HG03196 (cell line): ENCODE measurements at regions not wholly inside any gene's neighbourhood (a gene's known extent, or its start where the extent isn't known, plus 50 kb on each side); places are given as distances from the start of the nearest gene placed in this dataset.
"Not testable (repeated sequence)": the region's sequence is repeated elsewhere in the genome, so short reads cannot be mapped to it uniquely, and the experiment has no call there.

Source experiments
- ATAC-seq: cut with Tn5 transposase; IDR thresholded peaks from one replicate; pipeline ENCODE4 v1.9.1; 2021; ENCODE audit not compliant: unreplicated experiment

DNA sequence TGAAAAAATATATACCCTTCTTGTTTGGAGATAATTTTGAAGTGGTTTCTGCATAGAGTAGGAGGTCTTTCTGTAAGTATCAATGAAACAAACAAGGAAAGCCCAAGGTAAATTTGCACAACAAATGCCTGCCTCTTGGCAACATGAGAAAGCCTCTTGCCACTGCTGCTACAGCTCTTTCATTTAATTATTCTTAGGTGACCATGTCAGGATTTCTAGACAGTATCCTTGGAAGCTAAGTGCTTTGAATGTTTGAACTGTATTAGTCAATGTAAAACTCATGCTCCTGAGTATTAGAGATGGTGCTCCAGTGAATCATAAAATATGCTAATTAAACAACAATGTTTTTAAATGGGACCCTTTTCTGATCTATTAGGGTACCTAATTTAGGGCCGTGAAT, 81.2 kb upstream of the ITGB1 start:
- no peak for ATAC-seq

DNA sequence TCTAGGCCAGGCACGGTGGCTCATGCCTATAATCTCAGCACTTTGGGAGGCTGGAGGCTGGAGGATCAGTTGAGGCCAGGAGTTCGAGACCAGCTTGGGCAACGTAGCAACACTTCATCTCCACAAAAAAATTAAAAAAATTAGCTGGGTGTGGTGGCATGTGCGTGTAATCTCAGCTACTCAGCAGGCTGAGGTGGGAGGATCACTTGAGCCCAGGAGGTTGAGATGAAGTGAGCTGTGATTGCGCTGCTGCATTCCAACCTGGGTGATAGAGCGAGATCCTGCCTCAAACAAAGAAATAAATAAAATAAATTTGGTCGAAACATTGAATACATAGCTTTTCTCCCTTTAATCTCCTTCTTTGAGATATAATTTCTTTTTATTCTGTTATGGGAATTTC, 80.6 kb upstream of the ITGB1 start:
- no peak for ATAC-seq

- ATAC-seq = no peak
Measured at GRCh38 chr10:33037726-33038125, 79.7 kb upstream of the ITGB1 start.

DNA sequence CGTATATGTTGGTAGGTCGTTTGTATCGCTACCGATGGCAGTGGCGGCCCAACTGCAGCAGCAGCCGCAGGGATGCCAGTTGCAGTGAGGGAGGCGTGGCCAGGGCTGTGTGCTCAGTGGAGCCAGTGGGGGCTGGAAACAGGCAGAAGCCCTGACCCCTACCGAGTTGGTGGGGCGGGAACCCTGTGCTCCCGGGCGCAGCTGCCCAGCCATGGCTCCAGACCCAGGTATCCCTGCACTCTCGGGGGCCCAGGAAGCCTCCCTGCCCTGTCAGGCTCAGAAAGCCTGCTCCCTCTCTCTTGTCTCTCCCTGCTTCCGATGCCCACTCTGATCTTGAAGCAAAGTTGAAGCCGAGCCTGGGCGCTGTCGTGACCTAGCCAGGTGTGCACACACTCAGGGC, 78.6 kb upstream of the ITGB1 start:
- ATAC-seq = no peak

GRCh38 chr10:33035411-33035810, 77.4 kb upstream of the ITGB1 start:
- ATAC-seq = no peak

DNA sequence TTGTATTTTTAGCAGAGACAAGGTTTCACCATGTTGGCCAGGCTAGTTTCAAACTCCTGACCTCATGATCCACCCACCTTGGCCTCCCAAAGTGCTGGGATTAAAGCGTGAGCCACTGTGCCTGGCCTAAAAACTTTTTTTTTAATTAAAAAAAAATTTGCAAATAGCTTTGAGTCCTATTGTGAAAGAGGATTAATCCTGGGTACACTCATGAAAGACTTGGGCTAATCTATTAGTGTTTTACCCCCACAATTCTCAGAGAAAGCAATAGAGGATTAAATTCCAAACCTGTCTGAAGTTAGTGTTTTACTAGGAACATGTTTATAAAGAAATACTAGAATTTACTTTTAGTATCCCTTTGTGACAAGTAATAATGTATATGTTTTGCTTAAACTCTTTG, 76.9 kb upstream of the ITGB1 start:
- no peak for ATAC-seq

DNA sequence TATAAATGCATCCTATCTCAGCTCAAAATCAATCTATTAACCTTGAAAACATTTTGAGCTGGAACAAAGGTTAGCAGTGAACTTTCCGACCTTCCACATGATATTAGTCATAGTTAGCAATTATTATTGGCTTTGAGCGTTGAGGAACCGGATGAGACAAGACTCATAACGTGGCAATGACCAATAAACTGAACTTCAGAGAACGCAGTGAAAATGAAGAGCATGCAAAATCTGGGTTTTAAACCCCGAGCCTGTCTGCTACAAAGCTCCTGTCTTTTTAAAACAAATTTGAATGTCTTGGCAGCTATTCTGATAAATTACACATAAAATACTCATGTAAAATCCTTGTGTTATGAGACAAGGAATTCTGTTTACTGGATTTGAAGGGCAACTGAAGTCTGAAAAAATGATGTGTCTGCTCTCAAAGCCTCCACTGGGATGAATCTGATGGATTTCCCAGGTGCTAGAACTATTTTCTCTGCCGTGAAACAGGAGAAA, 74.7 kb upstream of the ITGB1 start:
- ATAC-seq = no peak

DNA sequence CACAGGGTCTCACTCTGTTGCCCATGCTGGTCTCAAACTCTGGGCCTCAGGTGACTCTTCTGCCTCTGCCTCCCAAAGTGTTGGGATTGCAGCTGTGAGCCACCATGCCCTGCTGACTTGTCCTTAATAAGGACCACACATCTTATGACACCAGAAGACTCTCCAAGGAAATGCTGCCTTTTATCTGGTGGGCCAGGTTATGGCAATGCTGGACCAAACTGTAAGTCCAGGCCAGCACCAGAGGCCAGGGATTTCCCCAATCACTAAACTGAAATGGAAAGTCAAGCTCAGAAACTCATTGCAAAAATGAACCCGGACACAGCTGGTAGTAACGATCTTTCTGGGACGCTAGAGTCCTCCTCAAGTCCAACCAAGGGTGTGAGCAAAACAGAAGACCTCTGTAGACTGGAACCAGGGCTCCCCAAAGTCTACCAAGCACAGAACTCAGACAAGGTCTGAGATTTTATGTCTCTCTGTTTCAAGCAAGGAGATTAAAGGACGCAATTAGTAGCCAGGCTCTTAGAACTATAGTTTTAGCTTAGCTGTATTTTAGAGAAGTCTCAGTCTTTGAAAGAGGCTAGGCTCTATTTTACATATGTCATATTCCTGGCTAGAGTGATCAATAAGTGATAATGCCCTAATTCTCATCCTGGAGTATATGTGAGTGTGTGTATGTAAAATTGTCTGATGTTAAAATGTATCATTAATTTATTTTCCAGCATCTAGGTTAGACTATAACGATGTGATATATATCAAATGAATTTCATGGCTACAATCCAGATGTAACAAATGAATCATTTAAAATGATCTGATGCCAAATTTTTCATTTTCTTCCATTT, 74.0 kb upstream of the ITGB1 start:
- ATAC-seq = no peak

DNA sequence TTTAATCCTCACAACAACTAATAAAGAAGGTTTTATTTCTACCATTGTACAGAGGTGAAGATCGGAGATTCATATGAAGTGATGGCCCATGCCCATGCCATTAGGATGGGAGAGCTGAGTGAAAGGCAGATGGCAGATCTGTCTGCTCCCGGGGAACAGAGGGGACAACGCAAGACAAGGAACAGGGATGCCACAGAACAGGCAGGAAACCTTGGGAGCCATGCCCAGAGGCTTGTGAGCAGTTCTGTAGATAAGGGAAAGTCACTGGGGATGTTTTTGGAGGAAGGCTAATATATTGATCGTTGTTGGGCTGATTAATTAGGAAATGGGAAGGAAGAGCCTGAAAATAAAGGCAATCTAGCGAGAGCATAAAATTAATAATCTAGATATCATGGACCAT, 73.1 kb upstream of the ITGB1 start:
- ATAC-seq = no peak

GRCh38 chr10:33028515-33028914, 70.5 kb upstream of the ITGB1 start:
- ATAC-seq = not testable (repeated sequence)

DNA sequence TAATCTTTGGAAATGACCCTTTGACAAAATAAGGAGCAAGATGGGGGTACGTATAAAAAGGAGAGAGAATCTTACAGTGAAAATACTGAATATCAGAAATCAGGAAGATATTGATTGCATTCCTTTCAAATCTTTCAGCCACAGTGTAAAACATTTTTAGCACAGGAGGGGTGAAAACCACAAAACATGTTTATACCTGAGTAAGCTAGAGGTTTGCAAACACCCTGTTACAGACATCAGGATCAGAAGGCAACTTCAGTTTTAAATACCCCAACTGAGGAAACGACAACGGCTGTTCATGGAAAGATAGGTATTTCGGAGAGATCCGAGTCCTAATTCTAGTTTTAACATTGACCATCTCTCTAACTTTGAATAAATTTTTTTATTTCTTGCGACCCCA, 69.1 kb upstream of the ITGB1 start:
- ATAC-seq = no peak

DNA sequence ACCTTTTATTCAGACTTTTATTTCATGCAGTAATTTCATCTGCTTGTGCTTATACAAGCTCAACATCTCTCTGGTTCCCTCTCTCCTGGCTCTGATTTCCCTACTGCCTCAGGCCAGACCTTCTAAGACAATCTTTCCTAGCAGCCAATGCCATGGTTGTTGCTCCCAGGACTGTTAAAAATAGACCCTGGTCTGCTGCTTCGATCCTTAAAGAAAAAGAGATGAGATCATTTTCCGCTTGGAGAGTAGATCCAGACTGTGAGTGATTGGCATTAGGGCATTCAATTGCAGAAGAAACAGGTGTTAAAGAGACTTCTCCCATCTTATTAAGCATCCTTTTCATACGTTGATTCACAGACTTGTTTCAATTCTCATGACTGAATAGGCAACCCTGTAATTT, 68.4 kb upstream of the ITGB1 start:
- no peak for ATAC-seq

DNA sequence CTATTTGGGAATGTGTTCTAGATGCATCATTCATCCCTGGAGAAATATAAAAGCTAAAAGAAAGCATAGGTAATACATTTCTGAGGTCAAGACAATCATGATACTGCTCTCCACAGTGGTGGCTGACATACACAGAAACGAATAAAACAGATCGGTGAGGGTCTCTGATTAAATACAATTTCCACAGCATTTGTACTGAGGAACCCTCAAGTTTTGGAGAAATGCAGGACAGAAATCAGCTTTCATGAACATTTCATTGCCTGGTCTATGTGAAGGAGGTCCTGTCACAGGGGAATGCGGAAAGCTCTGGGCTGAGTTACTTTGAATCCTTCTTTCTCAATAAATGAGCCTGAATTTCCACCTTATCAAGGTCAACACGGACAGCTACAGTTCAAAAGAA, 67.9 kb upstream of the ITGB1 start:
- ATAC-seq = no peak

DNA sequence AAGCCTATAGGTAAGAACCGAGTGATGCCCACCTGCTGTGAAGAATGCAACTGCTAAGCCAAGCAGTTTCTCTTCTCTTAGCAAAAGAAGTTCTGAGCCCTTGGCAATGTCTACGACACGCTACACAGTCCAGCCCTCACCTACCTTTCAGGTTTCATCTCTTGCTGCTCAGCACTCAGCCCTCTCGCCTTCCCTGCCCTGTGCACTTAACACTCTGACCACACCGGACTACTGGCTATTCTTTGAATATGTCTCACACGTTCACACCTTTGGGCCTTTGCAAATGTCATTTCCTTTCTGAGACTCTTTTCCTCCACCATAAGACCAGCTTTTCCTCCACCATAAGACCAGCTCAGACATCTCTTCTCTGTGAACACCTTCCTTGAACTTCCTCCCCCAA, 67.0 kb upstream of the ITGB1 start:
- peak; percentile 67 for ATAC-seq

DNA sequence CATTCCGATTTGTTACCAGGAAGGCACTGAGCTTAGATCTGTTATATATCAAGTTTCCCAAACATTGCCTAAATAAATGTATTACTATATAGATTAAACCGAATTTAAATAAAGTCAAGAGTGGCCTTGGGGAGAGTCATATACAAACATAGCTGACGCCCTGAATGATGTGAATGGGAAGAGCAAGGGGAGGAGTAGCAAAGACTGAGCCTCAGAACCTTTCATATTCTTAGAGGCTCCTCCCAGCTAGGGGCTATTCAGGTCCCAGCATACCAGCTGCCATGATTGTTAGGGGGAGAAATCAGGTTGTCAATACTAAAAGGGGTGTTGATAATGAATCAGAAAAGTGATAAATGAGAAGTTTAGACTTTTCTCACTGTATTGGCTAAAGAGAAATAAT, 64.7 kb upstream of the ITGB1 start:
- ATAC-seq = no peak

- ATAC-seq = no peak
Measured at GRCh38 chr10:33022090-33022489, 64.1 kb upstream of the ITGB1 start.

DNA sequence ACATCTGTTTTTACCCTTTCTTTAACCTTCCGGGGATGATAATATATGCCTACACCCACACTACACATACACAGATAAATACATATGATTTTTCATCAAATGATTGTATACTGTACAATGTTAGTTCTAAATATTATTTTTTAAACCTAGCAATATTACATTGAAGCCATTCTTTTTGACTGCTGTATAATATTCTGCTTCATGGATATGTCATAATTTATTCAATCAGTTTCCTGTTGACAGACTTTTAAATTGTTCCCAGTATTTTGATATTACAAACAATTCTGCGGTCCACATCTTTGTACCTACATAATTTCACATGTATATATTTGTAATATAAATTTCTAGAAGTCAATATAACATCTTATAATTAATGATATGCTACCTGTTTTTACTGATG, 59.0 kb upstream of the ITGB1 start:
- no peak for ATAC-seq

- no peak for ATAC-seq
Measured at GRCh38 chr10:33015761-33016547, 57.9 kb upstream of the ITGB1 start.

DNA sequence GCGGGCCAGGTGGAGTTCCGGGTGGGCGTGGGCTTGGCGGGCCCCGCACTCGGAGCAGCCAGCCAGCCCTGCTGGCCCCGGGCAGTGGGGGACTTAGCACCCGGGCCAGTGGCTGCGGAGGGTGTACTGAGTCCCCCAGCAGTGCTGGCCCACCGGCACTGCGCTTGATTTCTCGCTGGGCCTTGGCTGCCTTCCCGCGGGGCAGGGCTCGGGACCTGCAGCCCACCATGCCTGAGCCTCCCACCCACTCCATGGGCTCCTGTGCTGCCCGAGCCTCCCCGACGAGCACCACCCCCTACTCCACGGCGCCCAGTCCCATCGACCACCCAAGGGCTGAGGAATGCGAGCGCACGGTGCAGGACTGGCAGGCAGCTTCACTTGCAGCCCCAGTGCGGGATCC, 55.3 kb upstream of the ITGB1 start:
- not testable (repeated sequence) for ATAC-seq

- no peak for ATAC-seq
Measured at GRCh38 chr10:33012306-33012705, 54.3 kb upstream of the ITGB1 start.

DNA sequence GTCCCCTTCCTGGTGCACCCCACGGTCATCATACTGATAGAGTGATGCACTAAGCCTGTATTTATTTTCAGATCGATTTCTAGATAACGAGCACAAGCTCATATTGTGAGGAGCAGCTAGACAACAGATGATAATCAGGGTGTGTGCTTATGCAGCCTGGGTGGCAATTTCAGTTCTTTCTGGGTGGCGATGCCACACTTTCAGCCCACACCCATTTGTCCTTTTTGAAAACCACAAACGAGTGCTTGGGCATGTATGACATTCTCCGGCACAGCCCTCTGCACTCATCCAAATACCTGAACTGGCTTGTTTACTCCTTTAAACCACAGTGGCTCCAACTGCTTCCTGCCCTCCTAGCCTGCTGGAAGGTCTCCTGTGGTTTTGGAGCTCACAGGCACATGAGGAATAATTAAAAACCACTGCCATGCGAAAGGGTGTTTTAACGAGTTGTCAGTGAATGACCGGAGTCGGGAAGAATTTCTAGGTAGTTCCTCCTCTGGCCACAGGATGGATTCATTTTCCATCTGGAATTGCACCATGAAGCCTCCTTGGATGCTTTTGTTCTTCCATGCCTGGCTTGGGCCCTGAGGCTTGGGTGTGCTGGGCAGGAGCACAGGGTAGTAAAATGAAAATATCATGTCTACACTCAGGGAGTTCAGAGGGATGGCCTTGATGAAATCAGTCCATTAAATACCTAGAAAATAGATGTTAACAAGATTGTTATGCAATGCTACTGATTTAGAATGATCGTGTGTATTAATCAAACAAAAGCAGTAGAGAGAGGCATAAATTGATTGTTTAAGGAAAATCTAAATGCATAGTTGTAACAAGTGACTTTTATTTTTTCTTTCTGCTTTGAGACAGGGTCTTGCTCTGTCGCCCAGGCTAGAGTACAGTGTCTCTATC, 52.4 kb upstream of the ITGB1 start:
- ATAC-seq = no peak
